HG03521 (cell line): ENCODE measurements at regions not wholly inside any gene's neighbourhood (a gene's known extent, or its start where the extent isn't known, plus 50 kb on each side); places are given as distances from the start of the nearest gene placed in this dataset.
"Not testable (repeated sequence)": the region's sequence is repeated elsewhere in the genome, so short reads cannot be mapped to it uniquely, and the experiment has no call there.

ENCODE experiments used
- ATAC-seq: cut with Tn5 transposase; IDR thresholded peaks from one replicate; pipeline ENCODE4 v1.9.1; 2021; ENCODE audit warnings: mild to moderate bottlenecking, moderate library complexity; ENCODE audit not compliant: unreplicated experiment

DNA sequence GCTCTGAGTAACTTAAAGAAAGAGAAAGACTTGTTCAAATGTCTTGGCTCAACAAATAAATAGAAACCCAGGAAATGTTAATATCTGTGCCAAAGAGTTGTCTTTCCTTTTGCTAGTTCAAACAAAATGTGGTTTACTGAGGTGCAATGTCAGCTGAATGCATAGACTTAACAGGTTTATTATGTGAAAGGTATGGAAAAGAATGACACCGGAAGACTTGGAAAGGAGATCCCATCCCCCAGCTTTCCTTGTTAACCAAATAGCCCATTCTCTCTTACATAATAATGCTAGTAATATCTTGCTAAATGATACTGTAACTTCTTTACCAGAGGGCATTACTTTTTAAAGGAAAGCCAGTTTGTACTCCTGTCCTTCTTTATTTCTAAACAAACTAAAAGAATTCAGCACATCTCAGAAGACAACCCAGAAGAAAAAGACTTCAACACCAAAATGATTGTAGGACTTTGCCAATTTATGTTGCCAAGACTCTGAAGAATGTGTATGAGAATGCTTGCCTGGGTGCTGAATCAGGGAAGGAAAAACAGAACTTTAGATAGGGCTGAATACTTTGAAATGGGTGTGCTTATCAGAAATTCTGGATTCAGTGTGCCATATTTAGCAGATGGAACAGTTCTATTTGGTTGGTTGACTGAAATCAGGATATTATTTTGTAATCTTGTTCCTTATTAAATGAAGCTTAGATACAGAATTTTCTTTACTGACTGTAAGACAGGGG is 344.1 kb downstream of the TMEM38B start:
- no peak for ATAC-seq

- ATAC-seq, result no peak
Measured at GRCh38 chr9:106039151-106039935, 345.0 kb downstream of the TMEM38B start.

DNA sequence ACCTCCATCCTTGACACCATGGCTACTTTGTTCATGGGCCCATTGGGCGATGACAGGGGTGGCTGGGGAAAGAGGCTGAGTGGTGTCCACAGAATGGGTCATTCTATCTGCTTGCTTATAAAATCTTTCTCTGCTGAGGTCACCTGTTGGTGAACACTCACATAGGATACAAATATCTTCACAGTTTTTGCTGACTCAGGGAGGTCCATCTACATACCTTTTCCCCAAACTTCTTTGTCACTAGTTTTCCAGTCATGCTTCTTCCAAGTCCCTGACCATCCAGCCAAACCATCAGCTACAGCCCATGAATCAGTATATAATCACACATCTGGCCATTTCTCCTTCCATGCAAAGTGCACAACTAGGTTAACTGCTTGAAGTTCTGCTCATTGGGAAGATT is 347.6 kb downstream of the TMEM38B start:
- ATAC-seq, result not testable (repeated sequence)

- ATAC-seq, result no peak
Measured at GRCh38 chr9:106051545-106051944, 357.2 kb downstream of the TMEM38B start.

GRCh38 chr9:106052166-106052565 is 357.8 kb downstream of the TMEM38B start:
- no peak for ATAC-seq

- ATAC-seq, result no peak
Measured at GRCh38 chr9:106052735-106053134, 358.4 kb downstream of the TMEM38B start.

- no peak for ATAC-seq
Measured at GRCh38 chr9:106056328-106056727, 362.0 kb downstream of the TMEM38B start.

DNA sequence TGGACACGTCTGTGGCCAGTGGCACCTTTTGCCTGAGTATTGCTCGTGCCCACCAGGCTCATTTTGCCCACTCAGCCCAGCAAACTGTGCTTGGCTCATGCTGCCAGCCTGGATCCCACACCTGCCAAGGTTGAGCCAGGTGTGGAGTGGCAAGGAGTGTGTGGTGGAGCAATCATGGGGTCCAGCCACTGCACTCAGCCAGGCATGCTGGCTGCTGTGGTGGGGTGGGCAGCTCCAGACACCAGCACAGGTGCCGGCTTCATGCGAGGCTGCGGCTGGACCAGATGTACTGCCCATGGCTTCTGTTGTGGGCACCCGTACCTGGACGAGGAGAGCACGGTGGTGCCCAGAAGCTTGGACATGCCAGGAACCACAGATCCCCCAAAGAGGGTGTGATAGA is 364.1 kb downstream of the TMEM38B start:
- ATAC-seq, result no peak

GRCh38 chr9:106059886-106060285 is 365.5 kb downstream of the TMEM38B start:
- ATAC-seq, result no peak

DNA sequence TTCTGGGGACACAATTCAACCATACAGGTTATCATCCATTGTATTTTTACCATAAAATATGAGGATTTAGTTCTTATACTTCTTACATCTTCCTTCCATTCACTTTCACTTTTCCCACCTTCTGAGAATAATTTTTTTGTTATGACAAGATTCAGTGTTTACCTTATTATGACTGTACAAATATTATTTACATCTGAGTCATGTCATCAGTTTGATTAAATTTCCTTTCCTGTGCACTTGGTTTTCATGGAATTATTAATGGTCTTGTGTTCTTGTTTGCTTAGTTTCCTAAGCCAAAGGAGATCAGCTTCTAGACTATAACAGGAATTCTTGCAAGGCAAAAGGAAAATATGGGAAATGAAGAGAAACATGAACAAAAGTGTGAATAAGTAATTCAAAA is 366.5 kb downstream of the TMEM38B start:
- ATAC-seq, result no peak

DNA sequence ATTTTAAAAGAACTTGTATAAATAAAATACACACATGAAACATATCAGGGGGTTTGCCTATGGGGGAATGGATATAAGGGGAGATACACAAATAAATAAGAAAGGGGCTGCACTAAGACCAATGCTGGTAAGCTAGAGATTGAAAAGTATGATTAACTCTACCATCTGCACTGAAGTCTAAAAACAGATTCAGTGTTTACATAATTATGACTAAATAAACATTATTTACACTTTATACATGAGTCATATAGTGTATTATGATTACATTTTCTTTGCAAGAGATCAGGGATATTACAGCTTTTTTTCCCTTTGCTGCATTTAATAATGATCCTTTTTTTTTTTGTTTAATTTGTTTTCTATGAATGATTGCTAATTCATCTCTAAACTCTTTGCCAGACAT is 367.9 kb downstream of the TMEM38B start:
- ATAC-seq, result no peak

DNA sequence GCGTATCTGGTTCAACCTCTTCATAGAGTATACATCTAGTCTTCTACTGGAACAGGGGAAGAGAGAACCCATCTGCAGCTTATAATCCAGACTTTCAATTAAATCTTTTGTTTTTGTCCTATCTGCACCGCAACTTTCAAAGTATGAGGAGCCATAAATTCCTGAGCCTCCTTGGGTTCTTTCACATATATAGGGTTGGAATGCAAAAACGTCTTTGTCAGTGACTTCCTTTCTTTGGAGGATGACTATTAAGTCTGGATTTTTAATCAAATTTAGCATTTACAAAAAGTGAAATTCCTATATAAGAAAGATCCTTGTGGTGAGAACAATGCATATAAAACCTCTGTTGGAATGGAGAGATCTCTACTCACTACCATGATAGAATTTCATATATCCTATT is 370.8 kb downstream of the TMEM38B start:
- no peak for ATAC-seq

GRCh38 chr9:106065579-106066214 is 371.4 kb downstream of the TMEM38B start:
- no peak for ATAC-seq

- ATAC-seq, result no peak
Measured at GRCh38 chr9:106066940-106067524, 372.7 kb downstream of the TMEM38B start.

DNA sequence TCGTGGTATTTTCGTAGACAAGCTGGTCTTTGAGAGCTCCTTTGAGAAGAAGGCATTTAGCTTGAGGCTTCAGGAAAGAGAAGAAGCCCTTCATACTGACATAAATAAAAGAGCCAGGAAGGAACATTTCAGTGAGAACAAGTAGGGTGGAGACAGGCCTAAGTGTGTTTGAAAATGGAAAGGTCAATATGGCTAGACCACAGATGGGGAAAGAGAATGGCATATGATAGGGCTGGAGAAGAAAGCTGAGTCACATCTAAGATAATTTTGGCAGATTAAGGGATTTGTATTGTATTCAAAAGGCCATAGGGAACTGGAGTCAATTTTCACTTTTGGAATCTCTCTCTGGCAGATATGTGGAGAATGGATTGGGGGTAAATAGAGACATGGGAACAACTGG is 374.9 kb downstream of the TMEM38B start:
- no peak for ATAC-seq

- ATAC-seq, result no peak
Measured at GRCh38 chr9:106072421-106072820, 378.1 kb downstream of the TMEM38B start.

- no peak for ATAC-seq
Measured at GRCh38 chr9:106074006-106074405, 379.7 kb downstream of the TMEM38B start.

- ATAC-seq, result no peak
Measured at GRCh38 chr9:106075236-106075959, 381.1 kb downstream of the TMEM38B start.

- ATAC-seq, result no peak
Measured at GRCh38 chr9:106075960-106076327, 381.6 kb downstream of the TMEM38B start.

- ATAC-seq, result no peak
Measured at GRCh38 chr9:106076711-106077110, 382.4 kb downstream of the TMEM38B start.

DNA sequence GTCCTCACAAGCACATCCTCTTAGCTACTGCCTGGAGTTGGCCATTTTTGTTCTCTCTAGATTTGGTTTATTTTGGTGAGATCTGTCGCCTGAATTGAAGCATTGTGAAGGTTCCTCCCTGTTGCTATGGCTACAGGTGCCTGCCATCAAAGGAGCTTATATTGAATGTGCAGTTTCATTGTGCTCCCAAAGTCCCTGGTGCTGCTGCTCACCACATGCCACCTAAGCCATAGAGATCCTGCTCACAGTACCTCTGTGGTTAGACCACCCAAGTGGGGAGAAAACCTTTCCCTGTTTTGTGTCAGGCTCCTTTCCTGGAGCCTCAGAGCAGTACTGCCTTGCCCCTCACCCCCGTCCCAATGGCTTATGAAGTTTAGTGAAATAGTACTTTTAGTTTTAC is 383.4 kb downstream of the TMEM38B start:
- no peak for ATAC-seq
